KMS-11 (cell line): ENCODE measurements at regions not wholly inside any gene's neighbourhood (a gene's known extent, or its start where the extent isn't known, plus 50 kb on each side); places are given as distances from the start of the nearest gene placed in this dataset.

Source experiments
- H2AFZ ChIP-seq: fragments of 200-600 bp; sonication (generic); 2 replicates; pipeline ENCODE4 v1.6.1; 2016; ENCODE audit warnings: antibody characterized with exemption, mixed run types, low read depth
- H3K27ac ChIP-seq: fragments of 200-600 bp; sonication (generic); 2 replicates; pipeline ENCODE4 v1.6.1; 2016; ENCODE audit warnings: mild to moderate bottlenecking, mixed run types
- H3K27me3 ChIP-seq: fragments of 200-600 bp; sonication (generic); 2 replicates; pipeline ENCODE4 v1.6.1; 2017; ENCODE audit warnings: mild to moderate bottlenecking, low read depth, mixed run types, moderate library complexity; ENCODE audit not compliant: insufficient read depth
- H3K36me3 ChIP-seq: fragments of 200-600 bp; sonication (generic); 2 replicates; pipeline ENCODE4 v1.6.1; 2017; ENCODE audit warnings: mild to moderate bottlenecking, mixed run types; ENCODE audit not compliant: insufficient read depth
- H3K4me1 ChIP-seq: fragments of 200-600 bp; sonication (generic); 2 replicates; pipeline ENCODE4 v1.6.1; 2016; ENCODE audit warnings: mild to moderate bottlenecking, low read depth, mixed run types; ENCODE audit not compliant: poor library complexity, severe bottlenecking
- H3K4me2 ChIP-seq: fragments of 200-600 bp; sonication (generic); 2 replicates; pipeline ENCODE4 v1.7.0; 2016; ENCODE audit warnings: mild to moderate bottlenecking, mixed run types
- H3K4me3 ChIP-seq: fragments of 200-600 bp; sonication (generic); IDR thresholded peaks from 2 replicates; pipeline ENCODE4 v1.6.1; 2017; ENCODE audit warnings: low read depth, low read length, mixed read lengths; ENCODE audit not compliant: insufficient read depth
- H3K79me2 ChIP-seq: fragments of 200-600 bp; sonication (generic); 2 replicates; pipeline ENCODE4 v1.6.1; 2016; ENCODE audit warnings: low read depth, mixed run types; ENCODE audit not compliant: insufficient read depth
- H3K9ac ChIP-seq: fragments of 200-600 bp; sonication (generic); 2 replicates; pipeline ENCODE4 v1.6.1; 2016; ENCODE audit warnings: mild to moderate bottlenecking, mixed run types
- H4K20me1 ChIP-seq: fragments of 200-600 bp; sonication (generic); 2 replicates; pipeline ENCODE4 v1.6.1; 2016; ENCODE audit warnings: mild to moderate bottlenecking, mixed run types; ENCODE audit not compliant: insufficient read depth
- TF ChIP-seq, protein P1 (sequence below): fragments of 200-600 bp; sonication (generic); conservative IDR thresholded peaks from 2 replicates; pipeline ENCODE4 v1.6.1; 2017; ENCODE audit warnings: low read depth, mild to moderate bottlenecking, antibody characterized with exemption, low read length, moderate library complexity, mixed read lengths

DNA sequence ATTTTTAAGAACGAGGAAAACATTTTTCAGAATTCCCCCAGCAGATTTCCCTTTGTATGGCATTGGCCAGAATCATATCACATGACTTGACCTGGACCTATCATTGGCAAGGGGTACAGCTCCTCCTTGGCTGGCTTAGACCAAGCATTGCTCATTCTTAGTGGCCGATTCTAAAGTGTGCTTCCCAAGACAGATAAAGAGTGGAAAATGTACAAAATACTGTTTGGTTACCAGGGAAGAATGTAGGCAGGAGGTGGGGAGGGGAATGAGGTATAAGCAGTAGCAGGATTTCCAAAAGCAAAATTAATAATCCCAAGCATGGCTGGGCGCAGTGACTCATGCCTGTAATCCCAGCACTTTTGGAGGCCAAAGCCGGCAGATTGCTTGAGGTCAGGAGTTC, 75.6 kb upstream of the KRTAP11-1 start:
- Histone ChIP-seq H3K9ac (no peak overlapping the region), H3K4me2 (no peak overlapping the region), H4K20me1 (no peaks in the 10 kb centered on the region), H3K4me3 (no peak overlapping the region), H2AFZ (no peak overlapping the region), H3K4me1 (no peaks in the 10 kb centered on the region), H3K27me3 (no peaks in the 10 kb centered on the region), H3K79me2 (no peaks in the 10 kb centered on the region), H3K36me3 (no peaks in the 10 kb centered on the region), H3K27ac (no peak overlapping the region)
- TF ChIP-seq, protein P1, sequence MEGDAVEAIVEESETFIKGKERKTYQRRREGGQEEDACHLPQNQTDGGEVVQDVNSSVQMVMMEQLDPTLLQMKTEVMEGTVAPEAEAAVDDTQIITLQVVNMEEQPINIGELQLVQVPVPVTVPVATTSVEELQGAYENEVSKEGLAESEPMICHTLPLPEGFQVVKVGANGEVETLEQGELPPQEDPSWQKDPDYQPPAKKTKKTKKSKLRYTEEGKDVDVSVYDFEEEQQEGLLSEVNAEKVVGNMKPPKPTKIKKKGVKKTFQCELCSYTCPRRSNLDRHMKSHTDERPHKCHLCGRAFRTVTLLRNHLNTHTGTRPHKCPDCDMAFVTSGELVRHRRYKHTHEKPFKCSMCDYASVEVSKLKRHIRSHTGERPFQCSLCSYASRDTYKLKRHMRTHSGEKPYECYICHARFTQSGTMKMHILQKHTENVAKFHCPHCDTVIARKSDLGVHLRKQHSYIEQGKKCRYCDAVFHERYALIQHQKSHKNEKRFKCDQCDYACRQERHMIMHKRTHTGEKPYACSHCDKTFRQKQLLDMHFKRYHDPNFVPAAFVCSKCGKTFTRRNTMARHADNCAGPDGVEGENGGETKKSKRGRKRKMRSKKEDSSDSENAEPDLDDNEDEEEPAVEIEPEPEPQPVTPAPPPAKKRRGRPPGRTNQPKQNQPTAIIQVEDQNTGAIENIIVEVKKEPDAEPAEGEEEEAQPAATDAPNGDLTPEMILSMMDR = no peak

DNA sequence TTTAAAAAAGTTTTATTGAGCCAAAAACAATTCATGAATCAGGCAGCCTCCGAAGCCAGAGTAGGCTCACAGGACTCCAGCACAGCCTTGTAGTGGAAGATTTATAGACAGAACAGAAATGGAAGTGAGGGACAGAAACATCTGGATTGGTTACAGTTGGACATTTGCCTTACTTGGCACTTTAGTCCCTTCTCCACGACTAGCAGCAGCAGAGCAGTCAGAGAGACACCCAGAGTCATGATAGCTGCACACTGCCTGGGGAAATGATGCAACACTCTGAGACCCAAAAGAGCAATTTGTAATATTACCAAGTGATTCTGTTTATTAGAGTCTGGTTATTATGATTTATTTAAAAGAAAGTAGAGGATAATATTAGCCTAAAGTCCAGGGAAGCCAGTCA, 72.2 kb upstream of the KRTAP11-1 start:
- Histone ChIP-seq H3K27me3 (no peaks in the 10 kb centered on the region), H3K4me1 (no peaks in the 10 kb centered on the region), H3K36me3 (no peaks in the 10 kb centered on the region), H2AFZ (no peak overlapping the region), H3K4me3 (no peak overlapping the region), H3K4me2 (no peak overlapping the region), H3K27ac (no peak overlapping the region), H4K20me1 (no peaks in the 10 kb centered on the region), H3K79me2 (no peaks in the 10 kb centered on the region), H3K9ac (no peak overlapping the region)
- TF ChIP-seq, protein P1 = no peak

DNA sequence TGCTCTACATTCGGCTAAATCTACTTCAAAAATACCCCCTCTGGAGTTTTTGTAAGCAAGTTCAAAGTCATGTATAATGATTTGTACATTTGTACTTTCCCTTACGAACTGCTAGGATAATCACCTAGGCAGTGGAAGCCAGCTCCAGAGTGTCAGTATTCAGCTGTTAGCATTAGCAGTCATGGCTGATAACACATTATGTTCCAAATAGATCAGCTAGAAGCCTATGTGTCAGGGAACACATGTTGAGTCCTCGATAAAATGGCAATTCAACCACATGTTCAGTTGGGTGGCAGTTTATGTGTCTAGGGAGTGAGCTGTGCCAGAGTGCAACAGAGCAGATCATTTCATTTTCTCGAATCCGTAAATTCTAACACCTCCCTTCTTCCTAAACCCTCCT, 65.8 kb upstream of the KRTAP11-1 start:
- no peak overlapping the region for H3K9ac ChIP-seq
- H4K20me1 ChIP-seq = no peaks in the 10 kb centered on the region
- H2AFZ ChIP-seq = no peak overlapping the region
- H3K4me1 ChIP-seq = no peaks in the 10 kb centered on the region
- no peak overlapping the region for H3K4me3 ChIP-seq
- no peaks in the 10 kb centered on the region for H3K79me2 ChIP-seq
- H3K4me2 ChIP-seq = no peak overlapping the region
- no peak overlapping the region for H3K27ac ChIP-seq
- TF ChIP-seq, protein P1 = no peak
- no peaks in the 10 kb centered on the region for H3K27me3 ChIP-seq
- H3K36me3 ChIP-seq = no peaks in the 10 kb centered on the region

DNA sequence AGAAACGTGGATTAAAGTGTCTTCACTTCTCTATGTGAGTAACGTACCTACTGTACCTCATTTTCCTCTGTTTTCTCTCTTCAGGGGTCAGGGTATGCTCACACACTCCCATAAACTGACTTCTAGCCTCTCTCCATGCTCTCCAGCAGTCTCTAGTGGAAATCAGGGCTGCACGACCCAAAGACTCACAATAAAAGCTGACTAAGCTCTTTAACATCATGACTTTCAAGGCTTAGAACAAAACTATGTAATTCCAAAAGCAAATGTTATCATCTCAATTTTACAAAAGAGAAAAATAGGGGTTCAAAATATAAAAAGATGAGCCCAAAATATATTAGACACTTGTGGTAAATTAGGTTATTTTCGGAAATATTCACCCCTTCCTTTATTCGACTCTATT, 62.5 kb upstream of the KRTAP11-1 start:
- Histone ChIP-seq H3K79me2 (no peaks in the 10 kb centered on the region), H3K4me1 (no peaks in the 10 kb centered on the region), H3K4me2 (no peak overlapping the region), H3K27ac (no peak overlapping the region), H3K4me3 (no peak overlapping the region), H3K36me3 (no peaks in the 10 kb centered on the region), H4K20me1 (no peaks in the 10 kb centered on the region), H3K9ac (no peak overlapping the region), H3K27me3 (no peaks in the 10 kb centered on the region), H2AFZ (no peak overlapping the region)
- TF ChIP-seq, protein P1 = no peak

DNA sequence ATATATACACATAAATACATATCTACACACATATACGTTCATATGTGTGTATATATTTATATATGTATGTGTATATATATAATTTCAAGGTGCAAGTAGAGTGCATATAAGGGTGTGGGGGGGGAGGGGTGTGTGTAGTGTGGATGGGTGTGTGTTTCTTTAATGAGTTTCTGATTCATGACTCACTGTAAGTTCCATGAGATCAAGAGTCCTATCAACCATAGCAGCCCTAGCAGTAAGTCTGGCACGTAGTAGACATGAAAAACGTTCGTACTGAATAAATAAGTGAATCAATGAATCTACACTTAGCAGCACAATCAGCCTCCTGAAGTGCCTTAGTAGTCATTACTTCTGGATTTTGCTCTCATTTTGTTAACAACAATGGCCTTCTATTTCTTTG, 61.9 kb upstream of the KRTAP11-1 start:
- no peaks in the 10 kb centered on the region for H3K36me3 ChIP-seq
- H4K20me1 ChIP-seq = no peaks in the 10 kb centered on the region
- no peak overlapping the region for H3K27ac ChIP-seq
- no peaks in the 10 kb centered on the region for H3K4me1 ChIP-seq
- H2AFZ ChIP-seq = no peak overlapping the region
- H3K27me3 ChIP-seq = no peaks in the 10 kb centered on the region
- H3K4me3 ChIP-seq = no peak overlapping the region
- H3K9ac ChIP-seq = no peak overlapping the region
- H3K79me2 ChIP-seq = no peaks in the 10 kb centered on the region
- TF ChIP-seq, protein P1 = no peak
- H3K4me2 ChIP-seq = no peak overlapping the region
